Astrocyte of the cerebellum (primary cell): ENCODE measurements at regions not wholly inside any gene's neighbourhood (a gene's known extent, or its start where the extent isn't known, plus 50 kb on each side); places are given as distances from the start of the nearest gene placed in this dataset.

Source experiments
- DNase-seq: peaks from one replicate; pipeline ENCODE4 v3.0.0-alpha.2; 2011; ENCODE audit warnings: low read depth
- H3K4me3 ChIP-seq: 2 replicates; pipeline ENCODE4 v1.5.1; 2011; ENCODE audit warnings: mild to moderate bottlenecking, low read depth, low read length, moderate library complexity
- in situ Hi-C: cut with HindIII; loops from 2 replicates; pipeline ENCODE4 v1.10.0; 2017; ENCODE audit warnings: low sequenced_read_pairs
- TF ChIP-seq, protein P1 (sequence below): IDR thresholded peaks from 2 replicates; pipeline ENCODE4 v1.5.1; 2012; ENCODE audit warnings: low read length, low read depth, moderate library complexity, mild to moderate bottlenecking; ENCODE audit errors: missing control alignments

DNA sequence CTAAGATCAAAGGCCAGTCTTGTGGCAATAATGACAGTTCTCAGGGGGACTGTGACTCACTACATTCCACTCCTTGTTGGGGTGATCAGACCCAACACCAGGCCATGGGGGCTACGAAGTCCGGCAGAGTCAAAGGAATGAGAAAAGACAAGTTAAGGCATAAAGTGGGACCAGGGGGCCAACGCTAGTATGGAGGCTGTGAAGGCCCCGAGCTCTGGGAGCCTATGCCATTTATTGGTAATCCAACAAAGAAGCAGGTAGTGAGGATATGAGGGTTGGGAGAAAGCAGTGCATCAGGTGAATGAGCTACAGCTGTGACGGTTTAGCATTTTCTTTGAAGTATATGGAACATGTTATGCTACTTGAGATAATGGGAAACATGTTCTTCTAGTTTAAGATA lies 104.4 kb upstream of the C2CD4B start:
- no peak for DNase-seq
- in situ Hi-C loops, result no loop called here
- TF ChIP-seq, protein P1, sequence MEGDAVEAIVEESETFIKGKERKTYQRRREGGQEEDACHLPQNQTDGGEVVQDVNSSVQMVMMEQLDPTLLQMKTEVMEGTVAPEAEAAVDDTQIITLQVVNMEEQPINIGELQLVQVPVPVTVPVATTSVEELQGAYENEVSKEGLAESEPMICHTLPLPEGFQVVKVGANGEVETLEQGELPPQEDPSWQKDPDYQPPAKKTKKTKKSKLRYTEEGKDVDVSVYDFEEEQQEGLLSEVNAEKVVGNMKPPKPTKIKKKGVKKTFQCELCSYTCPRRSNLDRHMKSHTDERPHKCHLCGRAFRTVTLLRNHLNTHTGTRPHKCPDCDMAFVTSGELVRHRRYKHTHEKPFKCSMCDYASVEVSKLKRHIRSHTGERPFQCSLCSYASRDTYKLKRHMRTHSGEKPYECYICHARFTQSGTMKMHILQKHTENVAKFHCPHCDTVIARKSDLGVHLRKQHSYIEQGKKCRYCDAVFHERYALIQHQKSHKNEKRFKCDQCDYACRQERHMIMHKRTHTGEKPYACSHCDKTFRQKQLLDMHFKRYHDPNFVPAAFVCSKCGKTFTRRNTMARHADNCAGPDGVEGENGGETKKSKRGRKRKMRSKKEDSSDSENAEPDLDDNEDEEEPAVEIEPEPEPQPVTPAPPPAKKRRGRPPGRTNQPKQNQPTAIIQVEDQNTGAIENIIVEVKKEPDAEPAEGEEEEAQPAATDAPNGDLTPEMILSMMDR, result no peak
- H3K4me3 ChIP-seq, result no peak overlapping the region

- no peak overlapping the region for H3K4me3 ChIP-seq
- in situ Hi-C loops, result no loop called here
- TF ChIP-seq, protein P1, result no peak
- DNase-seq, result no peak
Observed at GRCh38 chr15:62270216-62270921, 105.3 kb upstream of the C2CD4B start.

DNA sequence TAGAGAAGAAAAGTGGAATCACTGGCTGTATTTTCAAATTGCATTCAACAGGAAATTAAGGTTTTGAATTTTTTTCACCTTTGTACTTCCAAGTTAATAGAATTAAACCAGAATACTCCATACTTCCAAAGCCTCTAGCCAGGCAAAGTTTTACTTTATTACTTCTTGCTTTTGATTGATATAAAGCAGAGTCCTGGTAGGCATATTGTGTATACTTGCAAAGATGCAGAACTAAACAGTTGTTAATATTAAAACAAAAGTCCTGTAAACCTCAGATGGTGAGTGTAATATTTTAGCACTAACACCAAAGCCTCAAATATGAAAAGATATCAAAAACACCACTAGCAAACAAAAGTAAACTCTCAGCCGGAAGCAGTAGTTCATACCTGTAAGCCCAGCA lies 107.2 kb upstream of the C2CD4B start:
- TF ChIP-seq, protein P1, result no peak
- in situ Hi-C loops, result no loop called here
- DNase-seq, result no peak
- H3K4me3 ChIP-seq, result no peak overlapping the region

GRCh38 chr15:62275831-62276230 lies 110.7 kb upstream of the C2CD4B start:
- in situ Hi-C loops, result no loop called here
- DNase-seq, result no peak
- TF ChIP-seq, protein P1, result no peak

GRCh38 chr15:62277816-62278394 lies 112.8 kb upstream of the C2CD4B start:
- no peak for DNase-seq
- in situ Hi-C loops, result no loop called here
- TF ChIP-seq, protein P1, result no peak
- H3K4me3 ChIP-seq, result no peak overlapping the region

More at GRCh38 chr15:62275831-62276230, 110.7 kb upstream of the C2CD4B start:
- H3K4me3 ChIP-seq, result no peak overlapping the region

GRCh38 chr15:62278534-62278933 lies 113.4 kb upstream of the C2CD4B start:
- TF ChIP-seq, protein P1, result no peak
- H3K4me3 ChIP-seq, result no peak overlapping the region
- in situ Hi-C loops, result no loop called here
- DNase-seq, result no peak
